ENCODE measurements at regions not wholly inside any gene's neighbourhood (a gene's known extent, or its start where the extent isn't known, plus 50 kb on each side); places are given as distances from the start of the nearest gene placed in this dataset.

GRCh38 chr2:37854676-37855282 lies 70.3 kb upstream of the RMDN2 start:
- DNase-seq (ENCODE audit: extremely low spot score) = no peak
- ChIA-PET POLR2A (no interaction called here), CTCF (interaction anchor here (0.8 to 5.2 kb wide), 10 partner anchors 12 to 459 kb away, joined by 3 to 59 read pairs (median 6); no protein-coding TSS in a partner anchor)
- no peak for TF ChIP-seq CTCF (IDR thresholded peaks at IDR 0.05; ENCODE audit: control extremely low read depth, extremely low read depth, low read depth, missing control alignments)

GRCh38 chr2:37855283-37856041 lies 69.6 kb upstream of the RMDN2 start:
- ChIA-PET CTCF (interaction anchor here (0.8 to 5.2 kb wide), 11 partner anchors 10 to 459 kb away, joined by 3 to 59 read pairs (median 5); no protein-coding TSS in a partner anchor), POLR2A (no interaction called here)
- no peak for DNase-seq (ENCODE audit: extremely low spot score)
- no peak for TF ChIP-seq CTCF (IDR thresholded peaks at IDR 0.05; ENCODE audit: control extremely low read depth, extremely low read depth, low read depth, missing control alignments)

GRCh38 chr2:37856101-37856751 lies 68.9 kb upstream of the RMDN2 start:
- TF ChIP-seq CTCF (IDR thresholded peaks at IDR 0.05; ENCODE audit: control extremely low read depth, extremely low read depth, low read depth, missing control alignments) = no peak
- ChIA-PET POLR2A (no interaction called here), CTCF (interaction anchor here (1.3 to 5.2 kb wide), 7 partner anchors 10 to 460 kb away, joined by 3 to 59 read pairs (median 13); no protein-coding TSS in a partner anchor)
- no peak for DNase-seq (ENCODE audit: extremely low spot score)

GRCh38 chr2:37857575-37858399 lies 67.3 kb upstream of the RMDN2 start:
- DNase-seq (ENCODE audit: extremely low spot score) = no peak
- CTCF ChIA-PET = interaction anchor here (5.2 kb wide), 1 partner anchor 18 kb away, joined by 59 read pairs; no protein-coding TSS in a partner anchor
- POLR2A ChIA-PET = no interaction called here
- TF ChIP-seq CTCF (IDR thresholded peaks at IDR 0.05; ENCODE audit: control extremely low read depth, extremely low read depth, low read depth, missing control alignments) = no peak

- CTCF ChIA-PET = interaction anchor here (1.2 to 5.2 kb wide), 2 partner anchors 18 to 19 kb away, joined by 3 to 59 read pairs; no protein-coding TSS in a partner anchor
- POLR2A ChIA-PET = no interaction called here
- TF ChIP-seq CTCF (IDR thresholded peaks at IDR 0.05; ENCODE audit: control extremely low read depth, extremely low read depth, low read depth, missing control alignments) = no peak
- no peak for DNase-seq (ENCODE audit: extremely low spot score)
These were observed 66.7 kb upstream of the RMDN2 start for GRCh38 chr2:37858400-37858711.
